Activated CD8-positive, alpha-beta memory T cell treated with anti-CD3 and anti-CD28 coated beads for 48 hours (primary cell): ENCODE measurements at regions not wholly inside any gene's neighbourhood (a gene's known extent, or its start where the extent isn't known, plus 50 kb on each side); places are given as distances from the start of the nearest gene placed in this dataset.

ENCODE experiments used
- DNase-seq, 3 experiments: peaks; one replicate each; pipeline ENCODE4 v3.0.0-alpha.2; 2020; ENCODE audit warnings: low read depth in 2 of 3, low spot score in 2 of 3

GRCh38 chr4:171639540-171639939 is 173.7 kb upstream of the GALNTL6 start:
- no peak for DNase-seq

- DNase-seq = no peak
Observed at GRCh38 chr4:171636606-171637005, 176.6 kb upstream of the GALNTL6 start.

DNA sequence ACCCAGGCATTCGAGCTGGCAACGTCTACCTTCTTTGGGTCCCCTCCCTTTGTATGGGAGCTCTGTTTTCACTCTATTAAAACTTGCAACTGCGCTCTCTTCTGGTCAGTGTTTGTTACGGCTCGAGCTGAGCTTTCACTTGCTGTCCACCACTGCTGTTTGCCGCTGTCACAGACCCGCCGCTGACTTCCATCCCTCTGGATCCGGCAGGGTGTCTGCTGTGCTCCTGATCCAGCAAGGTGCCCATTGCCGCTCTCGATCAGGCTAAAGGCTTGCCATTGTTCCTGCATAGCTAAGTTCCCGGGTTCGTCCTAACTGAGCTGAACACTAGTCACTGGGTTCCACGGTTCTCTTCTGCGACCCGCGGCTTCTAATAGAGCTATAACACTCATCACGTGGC is 183.5 kb upstream of the GALNTL6 start:
- DNase-seq = no peak

GRCh38 chr4:171629182-171629581 is 184.0 kb upstream of the GALNTL6 start:
- no peak for DNase-seq

- DNase-seq = no peak
Observed at GRCh38 chr4:171626554-171626953, 186.7 kb upstream of the GALNTL6 start.

DNA sequence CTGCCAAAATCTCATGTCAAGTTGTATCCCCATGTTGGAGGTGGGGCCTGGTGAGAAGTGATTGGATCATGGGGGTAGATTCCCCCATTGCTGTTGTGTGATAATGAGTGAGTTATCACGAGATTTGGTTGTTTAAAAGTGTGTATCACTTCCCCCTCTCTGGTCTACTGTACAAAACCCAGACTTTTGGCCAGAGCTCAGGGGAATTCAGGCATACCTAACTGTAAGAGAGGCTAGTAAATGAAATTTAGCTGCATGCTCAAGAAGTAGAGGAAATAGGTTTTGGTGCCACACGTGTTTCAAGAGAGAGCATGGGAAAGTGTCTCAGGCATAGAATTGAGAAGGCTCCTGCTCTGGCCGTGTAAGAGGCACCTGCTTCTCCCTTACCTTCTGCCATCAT is 190.5 kb upstream of the GALNTL6 start:
- DNase-seq = no peak

- no peak for DNase-seq
Observed at GRCh38 chr4:171621646-171622045, 191.6 kb upstream of the GALNTL6 start.

- DNase-seq = no peak
Observed at GRCh38 chr4:171612907-171613306, 200.3 kb upstream of the GALNTL6 start.

- DNase-seq = no peak
Observed at GRCh38 chr4:171602638-171603355, 210.4 kb upstream of the GALNTL6 start.

DNA sequence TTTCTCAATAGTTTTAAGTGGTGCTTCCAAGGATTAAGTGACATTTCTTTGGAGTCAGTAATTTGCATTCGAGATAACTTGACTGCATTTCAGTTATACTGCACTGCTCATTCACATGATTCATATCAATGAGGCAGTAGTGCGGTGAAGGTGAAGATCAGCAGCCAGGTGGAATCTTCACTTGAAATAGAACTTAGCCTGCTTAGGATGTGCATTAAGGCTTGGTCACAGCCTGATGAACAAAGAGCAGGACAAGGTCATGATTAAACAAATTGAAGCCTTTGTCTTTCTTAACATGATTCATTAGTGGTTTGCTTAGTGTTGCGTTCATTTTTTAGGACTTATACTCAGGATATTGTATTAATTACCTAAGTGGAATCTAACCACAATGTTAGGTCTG is 212.1 kb upstream of the GALNTL6 start:
- no peak for DNase-seq

DNA sequence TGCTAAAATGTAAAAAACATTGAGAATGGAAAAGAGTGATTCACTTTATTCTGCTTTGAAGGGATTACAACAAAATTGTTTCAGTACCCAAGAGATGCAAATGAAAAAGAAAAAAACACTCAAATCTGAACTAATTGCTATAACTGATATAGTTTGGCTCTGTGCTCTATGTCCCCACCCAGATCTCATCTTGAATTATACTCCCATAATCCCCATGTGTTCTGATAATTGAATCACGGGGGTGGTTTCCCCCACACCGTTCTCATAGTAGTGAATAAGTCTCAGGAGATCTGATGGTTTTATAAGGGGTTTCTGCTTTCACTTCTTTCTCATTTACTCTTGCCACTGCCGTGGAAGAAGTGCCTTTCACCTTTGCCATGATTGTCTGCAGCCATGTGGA is 213.6 kb upstream of the GALNTL6 start:
- no peak for DNase-seq

GRCh38 chr4:171594293-171594692 is 218.9 kb upstream of the GALNTL6 start:
- DNase-seq = no peak

- DNase-seq = no peak
Observed at GRCh38 chr4:171590716-171591115, 222.5 kb upstream of the GALNTL6 start.

GRCh38 chr4:171588764-171589163 is 224.4 kb upstream of the GALNTL6 start:
- no peak for DNase-seq

DNA sequence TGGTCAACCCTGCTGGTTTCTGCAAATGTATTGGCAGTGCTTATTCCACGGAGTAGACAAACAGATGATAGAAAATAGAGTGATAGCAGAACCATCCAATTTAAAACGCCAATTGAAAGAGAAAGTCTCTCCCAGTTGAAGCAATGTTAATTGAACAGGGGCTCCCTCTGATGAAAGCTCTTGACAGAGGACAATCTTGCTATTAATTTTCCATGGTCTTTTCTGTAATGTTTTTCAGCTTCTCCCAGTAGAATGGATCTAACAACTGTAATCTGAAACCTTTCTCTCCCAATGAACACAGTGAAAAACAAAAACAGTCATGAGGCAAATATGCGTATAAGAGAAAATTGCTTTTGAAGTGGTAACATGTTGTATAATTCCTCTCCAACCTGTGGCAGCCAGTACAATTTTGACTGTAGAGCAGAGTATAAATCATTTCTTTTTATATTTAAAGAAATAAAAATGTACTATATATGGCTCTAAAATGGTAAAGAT is 225.1 kb upstream of the GALNTL6 start:
- no peak for DNase-seq

DNA sequence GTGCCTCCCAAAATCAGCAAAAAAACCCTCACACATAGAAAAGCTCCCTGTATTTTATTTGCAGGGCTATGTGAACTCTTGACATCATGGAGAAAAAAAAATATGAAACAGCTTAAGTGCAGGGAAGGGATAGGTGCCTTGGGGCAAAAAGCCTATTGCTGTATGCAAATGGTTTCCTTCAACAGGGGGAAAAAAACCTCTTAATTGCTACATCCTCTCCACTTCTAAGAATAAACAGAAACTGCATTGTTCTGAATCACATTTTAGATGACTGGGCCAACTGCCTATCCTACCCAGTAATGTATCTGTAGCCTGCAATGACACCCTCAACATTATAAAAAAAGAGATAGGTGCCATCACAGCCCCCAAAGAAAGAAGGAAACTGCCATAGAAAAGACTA is 229.4 kb upstream of the GALNTL6 start:
- DNase-seq = no peak

GRCh38 chr4:171582961-171583581 is 230.1 kb upstream of the GALNTL6 start:
- DNase-seq = no peak

DNA sequence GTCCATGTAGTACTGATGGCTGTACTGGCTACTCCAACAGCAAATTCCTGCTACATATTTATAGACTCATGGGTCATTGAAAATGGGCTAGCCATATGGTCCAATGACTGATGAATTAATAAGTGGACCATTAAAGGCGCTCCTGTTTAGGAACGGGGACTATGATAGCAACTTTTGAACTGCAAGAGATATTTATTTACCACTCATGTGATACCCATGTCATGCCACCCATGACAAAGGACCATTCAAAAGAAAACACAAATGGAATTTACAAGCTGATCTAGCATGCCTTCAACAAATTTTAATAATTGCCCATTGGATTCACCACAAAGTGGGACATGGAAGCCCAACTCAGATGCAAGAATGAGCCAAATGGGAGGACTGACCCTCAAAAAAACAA is 240.0 kb upstream of the GALNTL6 start:
- no peak for DNase-seq

DNA sequence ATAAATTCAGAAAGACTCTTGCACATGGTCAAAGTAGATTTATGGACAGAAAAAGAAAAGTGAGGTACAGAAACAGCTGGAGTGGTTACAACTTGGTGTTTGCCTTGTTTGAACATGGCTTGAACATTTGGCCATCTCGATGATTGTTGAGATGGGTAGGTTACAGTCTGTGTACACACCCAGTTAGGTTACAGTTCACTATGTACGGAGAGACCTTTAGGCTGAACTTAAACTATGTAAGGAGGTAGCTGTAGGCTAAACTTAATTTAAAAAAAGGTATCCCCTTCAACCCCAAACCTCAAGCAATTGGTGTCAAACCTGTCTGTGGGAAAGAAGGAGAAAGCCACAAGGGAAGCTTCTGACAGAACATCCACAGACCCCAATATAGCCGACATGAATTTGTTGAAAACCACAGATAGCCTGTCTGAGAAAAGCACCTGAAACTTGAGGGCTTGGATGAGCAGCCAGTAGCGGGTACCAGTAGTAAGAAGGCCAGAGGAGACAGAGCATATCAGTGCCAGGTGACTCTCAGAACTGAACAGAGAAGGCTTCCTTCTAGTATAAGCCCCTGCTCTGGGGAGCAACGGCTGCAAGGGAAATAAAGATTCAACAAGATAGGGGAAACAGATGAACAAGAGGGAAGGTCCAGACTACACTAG is 247.9 kb upstream of the GALNTL6 start:
- DNase-seq = no peak

DNA sequence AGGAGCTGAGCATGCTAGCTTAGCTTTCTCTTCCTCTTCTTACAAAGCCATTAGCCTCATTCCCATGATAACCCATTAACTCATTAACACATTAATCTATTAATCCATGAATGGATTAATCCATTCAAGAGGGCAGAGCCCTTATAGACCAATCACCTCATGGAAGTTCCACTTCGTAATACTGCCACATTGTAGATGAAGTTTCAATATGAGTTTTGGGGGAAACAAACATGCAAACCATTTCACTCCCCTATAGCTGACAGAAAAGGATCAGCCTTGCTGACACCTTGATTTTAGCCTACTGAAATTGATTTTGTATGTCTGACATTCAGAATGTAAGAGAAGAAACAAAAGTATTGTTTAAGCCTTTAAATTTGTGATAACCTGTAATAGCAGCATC is 251.8 kb upstream of the GALNTL6 start:
- no peak for DNase-seq

- no peak for DNase-seq
Observed at GRCh38 chr4:171553961-171554360, 259.2 kb upstream of the GALNTL6 start.

GRCh38 chr4:171542640-171543039 is 270.6 kb upstream of the GALNTL6 start:
- DNase-seq = no peak
